ENCODE measurements at regions not wholly inside any gene's neighbourhood (a gene's known extent, or its start where the extent isn't known, plus 50 kb on each side); places are given as distances from the start of the nearest gene placed in this dataset.

- TF ChIP-seq CTCF (IDR thresholded peaks at IDR 0.05; ENCODE audit: unreplicated experiment) = no peak
- no peak for DNase-seq (ENCODE audit: low spot score in 2 of 2, unreplicated experiment in 2 of 2)
- Mint-ChIP-seq H3K27me3 (ENCODE audit: low read depth) (peaks cover 1% of the 10 kb centered on the region), H3K9me3 (peaks cover 23% of the 10 kb centered on the region), H3K4me3 (no peak overlapping the region), H3K36me3 (no peaks in the 10 kb centered on the region), H3K27ac (no peak overlapping the region), H3K4me1 (peaks cover 9% of the 10 kb centered on the region)
Observed at GRCh38 chr12:95390192-95390591, 83.8 kb upstream of the METAP2 start.

GRCh38 chr12:95390932-95391331 lies 83.0 kb upstream of the METAP2 start:
- Mint-ChIP-seq H3K27me3 (ENCODE audit: low read depth) (no peaks in the 10 kb centered on the region), H3K9me3 (peaks cover 25% of the 10 kb centered on the region)

GRCh38 chr12:95393191-95393790 lies 80.7 kb upstream of the METAP2 start:
- H3K4me3 Mint-ChIP-seq = no peak overlapping the region
- no peak for TF ChIP-seq CTCF (IDR thresholded peaks at IDR 0.05; ENCODE audit: unreplicated experiment)
- DNase-seq (ENCODE audit: low spot score in 2 of 2, unreplicated experiment in 2 of 2) = no peak
- peaks cover 5% of the 10 kb centered on the region for H3K27me3 Mint-ChIP-seq (ENCODE audit: low read depth)
- H3K9me3 Mint-ChIP-seq = peaks cover 25% of the 10 kb centered on the region
- no peak overlapping the region for H3K27ac Mint-ChIP-seq
- peaks cover 9% of the 10 kb centered on the region for H3K4me1 Mint-ChIP-seq
- H3K36me3 Mint-ChIP-seq = no peaks in the 10 kb centered on the region

More at GRCh38 chr12:95390932-95391331, 83.0 kb upstream of the METAP2 start:
- Mint-ChIP-seq H3K4me1 (peaks cover 1% of the 10 kb centered on the region), H3K27ac (no peak overlapping the region), H3K36me3 (no peaks in the 10 kb centered on the region), H3K4me3 (no peak overlapping the region)
- TF ChIP-seq CTCF (IDR thresholded peaks at IDR 0.05; ENCODE audit: unreplicated experiment) = no peak
- no peak for DNase-seq (ENCODE audit: low spot score in 2 of 2, unreplicated experiment in 2 of 2)

GRCh38 chr12:95395696-95396095 lies 78.3 kb upstream of the METAP2 start:
- H3K4me1 Mint-ChIP-seq = peaks cover 9% of the 10 kb centered on the region
- no peaks in the 10 kb centered on the region for H3K36me3 Mint-ChIP-seq
- DNase-seq (ENCODE audit: low spot score in 2 of 2, unreplicated experiment in 2 of 2) = no peak
- H3K27me3 Mint-ChIP-seq (ENCODE audit: low read depth) = peaks cover 10% of the 10 kb centered on the region
- H3K27ac Mint-ChIP-seq = no peak overlapping the region
- no peak for TF ChIP-seq CTCF (IDR thresholded peaks at IDR 0.05; ENCODE audit: unreplicated experiment)
- peaks cover 25% of the 10 kb centered on the region for H3K9me3 Mint-ChIP-seq
- H3K4me3 Mint-ChIP-seq = no peak overlapping the region

DNA sequence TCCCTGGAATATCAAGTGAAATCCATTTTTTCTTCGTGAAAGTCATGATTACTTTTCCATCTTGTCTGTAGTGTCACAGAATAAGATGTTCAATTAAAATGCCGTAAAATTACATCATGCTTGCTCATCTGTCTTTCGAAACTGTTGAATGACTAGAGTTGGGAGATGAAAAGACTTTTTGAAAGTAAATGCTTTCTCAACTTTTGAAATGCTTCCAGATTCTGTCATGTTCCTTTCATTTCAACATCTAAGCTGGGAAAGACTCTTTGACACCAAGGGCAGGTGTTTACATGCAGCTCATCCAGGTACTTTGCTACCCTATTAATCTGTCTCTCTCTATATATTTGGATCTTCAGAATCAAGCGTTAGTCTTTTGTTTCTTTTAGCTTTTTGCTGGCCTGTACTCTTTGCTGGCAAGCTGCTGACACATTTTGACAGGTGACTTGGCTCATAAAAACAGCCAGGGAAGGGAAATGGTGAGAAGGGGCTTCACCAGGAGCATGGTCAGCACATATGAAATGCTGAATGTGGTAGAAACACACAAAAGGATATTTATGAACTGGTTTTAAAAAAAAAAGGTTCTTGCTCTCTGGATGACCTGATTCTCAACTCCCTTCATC lies 77.0 kb upstream of the METAP2 start:
- no peak overlapping the region for H3K4me3 Mint-ChIP-seq
- H3K36me3 Mint-ChIP-seq = no peaks in the 10 kb centered on the region
- H3K9me3 Mint-ChIP-seq = peaks cover 15% of the 10 kb centered on the region
- peaks cover 13% of the 10 kb centered on the region for H3K27me3 Mint-ChIP-seq (ENCODE audit: low read depth)
- peaks cover 9% of the 10 kb centered on the region for H3K4me1 Mint-ChIP-seq
- H3K27ac Mint-ChIP-seq = no peak overlapping the region
- no peak for DNase-seq (ENCODE audit: low spot score in 2 of 2, unreplicated experiment in 2 of 2)
- no peak for TF ChIP-seq CTCF (IDR thresholded peaks at IDR 0.05; ENCODE audit: unreplicated experiment)

Data from mesothelial cell of epicardium (in vitro differentiated cells).